Smooth muscle cell (in vitro differentiated cells): ENCODE measurements at regions not wholly inside any gene's neighbourhood (a gene's known extent, or its start where the extent isn't known, plus 50 kb on each side); places are given as distances from the start of the nearest gene placed in this dataset.

Experiments used
- DNase-seq: peaks from one replicate; lab custom pipeline; 2025; ENCODE audit not compliant: unreplicated experiment; lab: John Stamatoyannopoulos, UW
- H2AFZ ChIP-seq: fragments of 200-600 bp; sonication (generic); 2 replicates; pipeline ENCODE4 v1.6.0; 2016; ENCODE audit warnings: antibody characterized with exemption, low read depth, mild to moderate bottlenecking
- H3F3A ChIP-seq: fragments of 200-600 bp; sonication (generic); 2 replicates; pipeline ENCODE4 v1.6.0; 2017; ENCODE audit warnings: antibody characterized with exemption, low read depth
- H3K27ac ChIP-seq: fragments of 200-600 bp; sonication (generic); 2 replicates; pipeline ENCODE4 v1.5.1; 2016; ENCODE audit warnings: low read depth, mild to moderate bottlenecking
- H3K27me3 ChIP-seq: fragments of 200-600 bp; sonication (generic); 2 replicates; pipeline ENCODE4 v1.6.1; 2016; ENCODE audit warnings: low read depth, mild to moderate bottlenecking
- H3K36me3 ChIP-seq: fragments of 200-600 bp; sonication (generic); 2 replicates; pipeline ENCODE4 v1.5.1; 2016; ENCODE audit warnings: low read depth
- H3K4me1 ChIP-seq: fragments of 200-600 bp; sonication (generic); 2 replicates; pipeline ENCODE4 v1.5.1; 2016; ENCODE audit warnings: low read depth
- H3K4me2 ChIP-seq: fragments of 200-600 bp; sonication (generic); 2 replicates; pipeline ENCODE4 v1.6.0; 2016; ENCODE audit warnings: mild to moderate bottlenecking
- H3K4me3 ChIP-seq: fragments of 200-600 bp; sonication (generic); 2 replicates; pipeline ENCODE4 v1.5.1; 2016; ENCODE audit warnings: mild to moderate bottlenecking
- H3K79me2 ChIP-seq: fragments of 200-600 bp; sonication (generic); 2 replicates; pipeline ENCODE4 v1.6.0; 2016; ENCODE audit warnings: low read depth, mild to moderate bottlenecking
- H3K9ac ChIP-seq: fragments of 200-600 bp; sonication (generic); 2 replicates; pipeline ENCODE4 v1.6.0; 2016; ENCODE audit warnings: low read depth
- H3K9me3 ChIP-seq: fragments of 200-600 bp; sonication (generic); replicated peaks from 2 replicates; pipeline ENCODE4 v1.5.1; 2016; ENCODE audit warnings: low read depth
- H4K20me1 ChIP-seq: fragments of 200-600 bp; sonication (generic); 2 replicates; pipeline ENCODE4 v1.6.0; 2016; ENCODE audit warnings: low read depth
- WGBS: methylation state at CpG from one replicate; pipeline ENCODE4 v1.1.7; 2016; ENCODE audit warnings: low lambda C conversion rate; 5-methylcytosine and 5-hydroxymethylcytosine counted together
- TF ChIP-seq, protein P1 (sequence below): fragments of 200-600 bp; sonication (generic); IDR thresholded peaks from 2 replicates; pipeline ENCODE4 v1.5.1; 2017; ENCODE audit warnings: borderline replicate concordance, mild to moderate bottlenecking, antibody characterized with exemption; ENCODE audit not compliant: insufficient read depth, poor library complexity, severe bottlenecking

DNA sequence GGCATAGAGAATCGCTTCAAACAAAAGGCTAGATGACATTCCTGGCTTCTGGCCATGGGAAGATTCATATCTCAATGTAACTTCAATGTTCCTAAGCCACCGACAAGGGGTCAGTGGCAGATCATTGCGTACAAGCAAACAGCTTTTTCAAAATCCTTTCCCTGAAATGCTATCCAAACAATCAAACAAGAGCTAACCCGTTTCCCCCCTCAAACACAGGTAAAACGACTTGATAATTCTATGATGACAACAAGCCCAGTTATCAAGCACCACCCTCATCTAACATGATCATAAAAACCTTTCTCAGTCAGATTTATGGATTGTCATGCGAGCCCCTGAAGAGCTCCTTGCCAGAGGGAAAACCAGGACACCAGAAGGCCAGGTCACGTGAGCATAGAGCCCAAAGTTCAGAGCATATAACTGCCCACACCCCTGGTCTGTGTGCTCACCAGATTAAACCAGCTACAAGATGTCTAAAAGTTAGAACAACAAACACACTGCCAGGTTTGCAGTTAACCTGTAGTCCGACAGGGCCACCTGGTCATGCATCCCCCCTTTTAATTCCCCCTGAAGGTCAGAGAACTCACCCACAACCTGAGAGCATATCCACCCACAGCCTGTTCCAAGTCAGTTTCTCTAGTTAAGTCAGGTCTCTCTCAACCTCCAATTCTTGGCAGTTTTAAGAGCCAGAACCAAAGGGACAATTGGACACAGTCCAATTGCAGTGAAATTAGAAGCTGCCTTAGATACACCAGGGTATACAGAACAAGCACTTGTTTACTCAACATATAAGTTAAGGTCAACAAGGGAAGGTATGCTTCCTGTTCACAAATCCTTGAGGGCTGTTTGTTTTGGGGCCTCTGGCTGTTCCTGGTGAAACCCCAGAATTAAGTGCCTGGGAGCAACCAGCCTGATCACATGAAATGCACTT lies 248.1 kb upstream of the PPARGC1A start:
- no peak overlapping the region for H3K4me3 ChIP-seq
- no peak for DNase-seq
- 86% methylated on average over 8 of the region's 8 CpGs for WGBS

DNA sequence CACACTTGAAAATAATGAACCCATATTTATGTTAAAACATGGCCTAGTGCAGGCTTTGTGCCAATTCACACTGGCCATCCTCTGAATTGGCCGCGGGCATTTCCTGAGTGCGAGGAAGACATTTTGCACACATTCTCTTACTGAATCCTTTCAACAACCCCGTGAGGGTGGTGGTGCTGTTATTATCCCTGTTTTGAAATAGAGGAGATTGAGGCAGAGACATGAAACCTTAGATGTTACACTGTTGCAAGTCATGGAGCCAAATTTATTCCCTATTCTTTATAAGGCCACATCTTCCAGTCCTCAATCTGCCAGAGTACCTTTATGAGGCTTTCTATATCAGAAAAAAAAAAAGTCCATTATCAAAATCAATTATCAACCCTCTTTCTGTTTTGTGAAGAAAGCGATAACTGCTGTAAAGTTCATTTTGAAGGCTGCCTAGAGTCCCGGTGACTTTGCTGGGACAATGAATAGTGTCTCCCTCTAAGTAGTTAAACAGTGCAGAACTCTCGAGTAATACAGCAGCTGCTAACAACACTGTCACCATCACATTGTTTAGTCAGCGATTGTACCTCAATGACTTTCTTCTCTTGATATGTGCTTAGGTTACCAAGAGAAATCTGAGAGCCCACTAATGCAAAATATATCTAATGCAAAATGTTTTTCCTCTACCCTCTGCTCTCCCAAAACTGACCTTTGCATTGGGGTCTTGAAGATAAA lies 242.3 kb upstream of the PPARGC1A start:
- Histone ChIP-seq H3K36me3 (no peaks in the 10 kb centered on the region), H3K9me3 (no peaks in the 10 kb centered on the region), H3K27ac (no peak overlapping the region), H3K4me1 (no peaks in the 10 kb centered on the region), H4K20me1 (no peaks in the 10 kb centered on the region), H3K4me2 (no peak overlapping the region), H3K79me2 (no peaks in the 10 kb centered on the region), H3K27me3 (peaks cover 5% of the 10 kb centered on the region), H3K4me3 (no peak overlapping the region), H3K9ac (no peak overlapping the region), H3F3A (no peaks in the 10 kb centered on the region), H2AFZ (no peak overlapping the region)
- no peak for DNase-seq
- TF ChIP-seq, protein P1, sequence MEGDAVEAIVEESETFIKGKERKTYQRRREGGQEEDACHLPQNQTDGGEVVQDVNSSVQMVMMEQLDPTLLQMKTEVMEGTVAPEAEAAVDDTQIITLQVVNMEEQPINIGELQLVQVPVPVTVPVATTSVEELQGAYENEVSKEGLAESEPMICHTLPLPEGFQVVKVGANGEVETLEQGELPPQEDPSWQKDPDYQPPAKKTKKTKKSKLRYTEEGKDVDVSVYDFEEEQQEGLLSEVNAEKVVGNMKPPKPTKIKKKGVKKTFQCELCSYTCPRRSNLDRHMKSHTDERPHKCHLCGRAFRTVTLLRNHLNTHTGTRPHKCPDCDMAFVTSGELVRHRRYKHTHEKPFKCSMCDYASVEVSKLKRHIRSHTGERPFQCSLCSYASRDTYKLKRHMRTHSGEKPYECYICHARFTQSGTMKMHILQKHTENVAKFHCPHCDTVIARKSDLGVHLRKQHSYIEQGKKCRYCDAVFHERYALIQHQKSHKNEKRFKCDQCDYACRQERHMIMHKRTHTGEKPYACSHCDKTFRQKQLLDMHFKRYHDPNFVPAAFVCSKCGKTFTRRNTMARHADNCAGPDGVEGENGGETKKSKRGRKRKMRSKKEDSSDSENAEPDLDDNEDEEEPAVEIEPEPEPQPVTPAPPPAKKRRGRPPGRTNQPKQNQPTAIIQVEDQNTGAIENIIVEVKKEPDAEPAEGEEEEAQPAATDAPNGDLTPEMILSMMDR: no peak
- WGBS: 92% methylated on average over 8 of the region's 8 CpGs

More for the DNA sequence above, 248.1 kb upstream of the PPARGC1A start:
- Histone ChIP-seq H3K36me3 (no peaks in the 10 kb centered on the region), H3K79me2 (no peaks in the 10 kb centered on the region), H3K27me3 (peaks cover 5% of the 10 kb centered on the region), H3K4me2 (no peak overlapping the region), H3K27ac (no peak overlapping the region), H3K4me1 (no peaks in the 10 kb centered on the region), H3K9ac (no peak overlapping the region), H3F3A (no peaks in the 10 kb centered on the region), H3K9me3 (no peaks in the 10 kb centered on the region), H4K20me1 (no peaks in the 10 kb centered on the region), H2AFZ (no peak overlapping the region)
- TF ChIP-seq, protein P1: no peak

DNA sequence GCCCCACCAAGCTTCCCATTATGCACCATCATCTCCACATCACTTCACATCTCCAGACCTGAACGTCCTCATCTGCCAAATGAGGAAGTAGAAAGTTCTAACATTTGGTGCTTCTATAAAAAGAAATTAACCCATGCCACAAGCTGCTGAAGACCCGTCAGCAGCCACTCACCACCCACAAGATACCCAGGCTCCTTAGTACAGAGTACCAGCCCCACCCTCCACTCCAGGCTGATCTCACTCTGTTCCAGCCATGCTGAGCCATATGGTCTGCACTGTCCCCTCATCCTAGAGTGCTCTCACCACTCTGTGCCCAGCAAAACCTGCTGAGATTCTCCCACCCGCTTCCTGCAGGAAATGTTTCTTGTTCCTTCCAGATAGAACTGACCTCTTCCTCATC lies 240.8 kb upstream of the PPARGC1A start:
- H3K9me3 ChIP-seq: no peaks in the 10 kb centered on the region
- H3K27ac ChIP-seq: no peak overlapping the region
- TF ChIP-seq, protein P1: no peak
- H3F3A ChIP-seq: no peaks in the 10 kb centered on the region
- H3K4me3 ChIP-seq: no peak overlapping the region
- no peaks in the 10 kb centered on the region for H4K20me1 ChIP-seq
- H3K36me3 ChIP-seq: no peaks in the 10 kb centered on the region
- H3K79me2 ChIP-seq: no peaks in the 10 kb centered on the region
- no peak overlapping the region for H2AFZ ChIP-seq
- no peak overlapping the region for H3K9ac ChIP-seq
- no peak for DNase-seq
- H3K4me2 ChIP-seq: no peak overlapping the region
- H3K27me3 ChIP-seq: peaks cover 8% of the 10 kb centered on the region
- 89% methylated on average over 3 of the region's 3 CpGs for WGBS
- H3K4me1 ChIP-seq: no peaks in the 10 kb centered on the region
